ENCODE measurements at regions not wholly inside any gene's neighbourhood (a gene's known extent, or its start where the extent isn't known, plus 50 kb on each side); places are given as distances from the start of the nearest gene placed in this dataset.

GRCh38 chr6:1235825-1236224 is 76.1 kb upstream of the FOXQ1 start:
- TF ChIP-seq EZH2 (IDR thresholded peaks at IDR 0.05; ENCODE audit: insufficient read depth, poor library complexity, severe bottlenecking) (no peak), EZH2phosphoT487 (IDR thresholded peaks at IDR 0.05; ENCODE audit: insufficient read depth, low read depth) (no peak)

Data from GM23248 (cell line).